IMR-90 (cell line): ENCODE measurements at regions not wholly inside any gene's neighbourhood (a gene's known extent, or its start where the extent isn't known, plus 50 kb on each side); places are given as distances from the start of the nearest gene placed in this dataset.

Experiments used
- ATAC-seq: fragments of 200-7000 bp; cut with Tn5 transposase; 2 replicates; pipeline ENCODE4 v1.9.1; 2020; ENCODE audit warnings: low read depth, mild to moderate bottlenecking, moderate library complexity
- BruUV-seq: library from RNA; stranded (reverse); fragments of 400-500 nt; replicated peaks from 2 replicates; lab custom pipeline; 2021; lab: Mats Ljungman, UMichigan
- CTCF ChIA-PET: fragments of 300-600 bp; formaldehyde crosslinking; extraction: SDS; loops from one replicate; lab custom pipeline; 2021; ENCODE audit warnings: antibody characterized with exemption; lab: Yijun Ruan, JAX
- POLR2A ChIA-PET: fragments of 300-600 bp; sonication (Branson Sonifier 250); formaldehyde crosslinking; loops from one replicate; lab custom pipeline; 2022; ENCODE audit warnings: antibody characterized with exemption; ENCODE audit not compliant: unreplicated experiment; lab: Charles Lee
- DNase-seq: peaks from one replicate; pipeline ENCODE4 v3.0.0; 2013
- H2AFZ ChIP-seq: replicated peaks from 2 replicates; pipeline ENCODE3; 2013; ENCODE audit warnings: low read length, mild to moderate bottlenecking; ENCODE audit not compliant: poor library complexity
- H2AK5ac ChIP-seq: 2 replicates; pipeline ENCODE4 v1.6.1; 2013; ENCODE audit warnings: low read depth, low read length, inconsistent platforms
- H2AK9ac ChIP-seq: replicated peaks from 2 replicates; pipeline ENCODE3; 2013; ENCODE audit warnings: mild to moderate bottlenecking, low read depth, low read length, moderate library complexity; ENCODE audit not compliant: poor library complexity
- H2BK120ac ChIP-seq: 2 replicates; pipeline ENCODE4 v1.6.1; 2013; ENCODE audit warnings: low read depth, low read length, inconsistent platforms
- H2BK15ac ChIP-seq: 3 replicates; pipeline ENCODE4 v1.6.1; 2013; ENCODE audit warnings: low read depth, low read length, inconsistent platforms
- H2BK20ac ChIP-seq: 2 replicates; pipeline ENCODE4 v1.6.1; 2013; ENCODE audit warnings: low read depth, mild to moderate bottlenecking, inconsistent platforms, low read length, moderate library complexity
- H2BK5ac ChIP-seq: 2 replicates; pipeline ENCODE4 v1.6.1; 2013; ENCODE audit warnings: mild to moderate bottlenecking, low read depth, low read length, inconsistent platforms; ENCODE audit not compliant: poor library complexity, severe bottlenecking
- H3K14ac ChIP-seq: replicated peaks from 2 replicates; pipeline ENCODE4 v1.6.1; 2013; ENCODE audit warnings: low read depth, low read length, inconsistent platforms
- H3K18ac ChIP-seq: 2 replicates; pipeline ENCODE4 v1.6.1; 2013; ENCODE audit warnings: low read depth, low read length, control low read depth
- H3K23ac ChIP-seq: 2 replicates; pipeline ENCODE4 v1.6.1; 2013; ENCODE audit warnings: low read depth, low read length, inconsistent platforms
- H3K27ac ChIP-seq: 2 replicates; pipeline ENCODE4 v1.5.1; 2013; ENCODE audit warnings: mild to moderate bottlenecking, control low read depth, low read length; ENCODE audit not compliant: insufficient read depth
- H3K27me3 ChIP-seq: 2 replicates; pipeline ENCODE4 v1.6.1; 2013; ENCODE audit warnings: low read length; ENCODE audit not compliant: control insufficient read depth, insufficient read depth
- H3K36me3 ChIP-seq: 2 replicates; pipeline ENCODE4 v1.6.1; 2013; ENCODE audit warnings: low read length, mixed read lengths; ENCODE audit not compliant: control insufficient read depth, insufficient read depth
- H3K4ac ChIP-seq: 2 replicates; pipeline ENCODE4 v1.6.1; 2013; ENCODE audit warnings: low read depth, low read length, inconsistent platforms
- H3K4me1 ChIP-seq: 2 replicates; pipeline ENCODE4 v1.6.1; 2013; ENCODE audit warnings: low read length, mixed read lengths; ENCODE audit not compliant: control insufficient read depth, insufficient read depth
- H3K4me2 ChIP-seq: 2 replicates; pipeline ENCODE4 v1.6.1; 2013; ENCODE audit warnings: low read depth, mild to moderate bottlenecking, control low read depth, low read length, moderate library complexity
- H3K4me3 ChIP-seq: 2 replicates; pipeline ENCODE4 v1.5.1; 2013; ENCODE audit warnings: low read depth, mild to moderate bottlenecking, control low read depth, low read length, moderate library complexity; ENCODE audit not compliant: insufficient read depth
- H3K56ac ChIP-seq: 2 replicates; pipeline ENCODE4 v1.6.1; 2013; ENCODE audit warnings: low read length, inconsistent platforms; ENCODE audit not compliant: insufficient read depth; ENCODE audit errors: extremely low read depth
- H3K79me1 ChIP-seq, 2 experiments: 2 replicates each; pipeline ENCODE4 v1.6.1; 2013; ENCODE audit warnings: low read length in 2 of 2, inconsistent platforms in 1 of 2, low read depth in 1 of 2
- H3K9ac ChIP-seq: 2 replicates; pipeline ENCODE4 v1.6.1; 2013; ENCODE audit warnings: low read depth, low read length, control low read depth
- H3K9me1 ChIP-seq: 2 replicates; pipeline ENCODE4 v1.6.1; 2013; ENCODE audit warnings: low read length, inconsistent platforms; ENCODE audit not compliant: insufficient read depth
- H3K9me3 ChIP-seq: 2 replicates; pipeline ENCODE4 v1.6.1; 2013; ENCODE audit warnings: low read length; ENCODE audit not compliant: control insufficient read depth, insufficient read depth
- H4K20me1 ChIP-seq: 2 replicates; pipeline ENCODE4 v1.6.1; 2013; ENCODE audit warnings: low read length, inconsistent platforms; ENCODE audit not compliant: insufficient read depth
- H4K5ac ChIP-seq: 2 replicates; pipeline ENCODE4 v1.6.1; 2013; ENCODE audit warnings: mild to moderate bottlenecking, low read depth, low read length, control low read depth
- H4K8ac ChIP-seq, 2 experiments: 2 replicates each; pipeline ENCODE4 v1.6.1; 2013; ENCODE audit warnings: low read depth in 2 of 2, low read length in 2 of 2, control low read depth in 1 of 2, inconsistent platforms in 1 of 2
- H4K91ac ChIP-seq: 2 replicates; pipeline ENCODE4 v1.6.1; 2013; ENCODE audit warnings: low read depth, low read length, inconsistent platforms; ENCODE audit not compliant: insufficient read depth
- BHLHE40 ChIP-seq: fragments of 150-350 bp; IDR thresholded peaks from 2 replicates; pipeline ENCODE4 v1.6.1; 2016; ENCODE audit warnings: mild to moderate bottlenecking, low read depth, low read length
- CEBPB ChIP-seq: IDR thresholded peaks from 2 replicates; pipeline ENCODE4 v1.6.1; 2012; ENCODE audit warnings: low read depth, low read length, improper control_type of control experiment
- CHD1 ChIP-seq: IDR thresholded peaks from 2 replicates; pipeline ENCODE4 v1.6.1; 2012; ENCODE audit warnings: low read depth, low read length, improper control_type of control experiment
- FOS ChIP-seq: fragments of 150-350 bp; IDR thresholded peaks from 2 replicates; pipeline ENCODE4 v1.6.1; 2016; ENCODE audit warnings: low read depth, low read length
- MAFK ChIP-seq: IDR thresholded peaks from 2 replicates; pipeline ENCODE4 v1.6.1; 2012; ENCODE audit warnings: low read depth, low read length, improper control_type of control experiment
- MAZ ChIP-seq: IDR thresholded peaks from 2 replicates; pipeline ENCODE4 v1.6.1; 2012; ENCODE audit warnings: low read depth, mild to moderate bottlenecking, low read length, improper control_type of control experiment, moderate library complexity, borderline replicate concordance
- MXI1 ChIP-seq: IDR thresholded peaks from 2 replicates; pipeline ENCODE4 v1.6.1; 2012; ENCODE audit warnings: low read depth, mild to moderate bottlenecking, low read length, moderate library complexity, borderline replicate concordance
- NFE2L2 ChIP-seq: fragments of 150-350 bp; IDR thresholded peaks from 2 replicates; pipeline ENCODE4 v1.6.1; 2016; ENCODE audit warnings: low read depth, mild to moderate bottlenecking, low read length
- POLR2A ChIP-seq: IDR thresholded peaks from 2 replicates; pipeline ENCODE4 v1.6.1; 2012; ENCODE audit warnings: mild to moderate bottlenecking, low read depth, low read length
- RAD21 ChIP-seq: IDR thresholded peaks from 2 replicates; pipeline ENCODE4 v1.6.1; 2012; ENCODE audit warnings: low read length, improper control_type of control experiment
- RCOR1 ChIP-seq: IDR thresholded peaks from 2 replicates; pipeline ENCODE4 v1.6.1; 2012; ENCODE audit warnings: mild to moderate bottlenecking, low read length, improper control_type of control experiment; ENCODE audit not compliant: insufficient replicate concordance
- RFX5 ChIP-seq: IDR thresholded peaks from 2 replicates; pipeline ENCODE4 v1.8.0; 2012; ENCODE audit warnings: low read depth, mild to moderate bottlenecking, low read length, moderate library complexity
- SMC3 ChIP-seq: fragments of 150-350 bp; IDR thresholded peaks from 2 replicates; pipeline ENCODE4 v1.6.1; 2016; ENCODE audit warnings: low read depth, mild to moderate bottlenecking, antibody characterized with exemption, low read length, moderate library complexity
- WGBS, 2 experiments: methylation state at CpG; one replicate each; pipeline versions ENCODE4 v1.1.5 to v1.1.7; 2013; ENCODE audit warnings: missing lambda C conversion rate in 2 of 2; ENCODE audit not compliant: insufficient read length in 1 of 2; ENCODE audit errors: extremely low coverage in 2 of 2; 5-methylcytosine and 5-hydroxymethylcytosine counted together
- dilution Hi-C: fragments of 300-500 bp; cut with HindIII; formaldehyde crosslinking; loops from one replicate; pipeline ENCODE4 v1.14.3; 2018; ENCODE audit warnings: low sequenced_read_pairs; ENCODE audit not compliant: unreplicated experiment
- in situ Hi-C: fragments of 300-500 bp; cut with MboI; formaldehyde crosslinking; loops from 3 replicates; pipeline ENCODE4 v1.14.3; 2019; ENCODE audit warnings: low sequenced_read_pairs, inconsistent platforms, mixed read lengths
- intact Hi-C: fragments of 100-400 bp; cut with micrococcal nuclease; formaldehyde crosslinking; loops from 2 replicates; pipeline ENCODE4 v1.10.0; 2022
- TF ChIP-seq, protein P1 (sequence below): fragments of 150-350 bp; IDR thresholded peaks from 2 replicates; pipeline ENCODE4 v1.6.1; 2016; ENCODE audit warnings: low read depth, mild to moderate bottlenecking, low read length, moderate library complexity, borderline replicate concordance
- TF ChIP-seq, protein P2 (sequence below): fragments of 150-350 bp; IDR thresholded peaks from 2 replicates; pipeline ENCODE4 v1.6.1; 2017; ENCODE audit warnings: mild to moderate bottlenecking, antibody characterized with exemption, low read length, low read depth
- TF ChIP-seq, protein P3 (sequence below): conservative IDR thresholded peaks from 2 replicates; pipeline ENCODE4 v1.5.1; 2012; ENCODE audit warnings: mild to moderate bottlenecking, low read depth, low read length, improper control_type of control experiment

DNA sequence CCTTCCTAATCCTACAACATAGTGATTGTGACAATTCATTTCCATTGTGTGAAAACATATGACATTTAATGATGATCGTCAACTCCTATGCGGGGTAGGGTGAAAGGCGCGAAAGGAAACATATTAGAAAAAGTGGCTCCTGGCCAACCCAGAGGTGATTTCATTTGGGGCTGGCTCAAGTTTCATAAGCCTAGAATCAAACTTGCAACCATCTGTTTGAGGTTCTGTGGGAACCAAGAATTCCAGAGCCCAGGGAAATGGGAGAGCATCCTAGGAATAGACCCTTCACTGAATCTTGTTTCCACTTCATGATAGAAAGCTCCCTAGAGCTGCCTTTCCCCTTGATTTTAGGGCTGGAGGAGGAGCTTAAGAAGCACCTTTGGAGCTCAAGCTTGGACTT lies 101.3 kb upstream of the EGFL6 start:
- Histone ChIP-seq H3K4me1 (peaks cover 3% of the 10 kb centered on the region; the same call in 1 of the 2 replicates), H3K79me1 (no peaks in the 10 kb centered on the region), H4K5ac (no peak overlapping the region; the same call in 1 of the 2 replicates), H3K9me1 (no peaks in the 10 kb centered on the region), H3K27ac (no peak overlapping the region), H3K9me3 (no peaks in the 10 kb centered on the region), H2BK15ac (no peak overlapping the region), H2BK5ac (no peak overlapping the region), H3K23ac (no peak overlapping the region), H3K36me3 (no peaks in the 10 kb centered on the region), H2BK20ac (no peak overlapping the region), H3K27me3 (no peaks in the 10 kb centered on the region), H3K14ac (no peak overlapping the region), H2AFZ (no peak overlapping the region), H4K20me1 (no peaks in the 10 kb centered on the region), H4K91ac (no peak overlapping the region), H2BK120ac (no peak overlapping the region; the same call in 1 of the 2 replicates), H3K4me3 (no peak overlapping the region), H2AK5ac (no peak overlapping the region), H3K4me2 (no peak overlapping the region), H4K8ac (no peak overlapping the region), H2AK9ac (no peak overlapping the region), H3K9ac (no peak overlapping the region), H3K18ac (no peak overlapping the region; the same call in 1 of the 2 replicates), H3K4ac (no peak overlapping the region), H3K56ac (no peak overlapping the region)
- ATAC-seq (no peak), DNase-seq (no peak)
- ChIA-PET CTCF (no interaction called here), POLR2A (no interaction called here)
- TF ChIP-seq RAD21 (no peak), RCOR1 (no peak), NFE2L2 (no peak), FOS (no peak), SMC3 (no peak), MXI1 (no peak), MAZ (no peak), CHD1 (no peak), RFX5 (no peak), CEBPB (no peak), MAFK (no peak), POLR2A (no peak), BHLHE40 (no peak)
- TF ChIP-seq, protein P1, sequence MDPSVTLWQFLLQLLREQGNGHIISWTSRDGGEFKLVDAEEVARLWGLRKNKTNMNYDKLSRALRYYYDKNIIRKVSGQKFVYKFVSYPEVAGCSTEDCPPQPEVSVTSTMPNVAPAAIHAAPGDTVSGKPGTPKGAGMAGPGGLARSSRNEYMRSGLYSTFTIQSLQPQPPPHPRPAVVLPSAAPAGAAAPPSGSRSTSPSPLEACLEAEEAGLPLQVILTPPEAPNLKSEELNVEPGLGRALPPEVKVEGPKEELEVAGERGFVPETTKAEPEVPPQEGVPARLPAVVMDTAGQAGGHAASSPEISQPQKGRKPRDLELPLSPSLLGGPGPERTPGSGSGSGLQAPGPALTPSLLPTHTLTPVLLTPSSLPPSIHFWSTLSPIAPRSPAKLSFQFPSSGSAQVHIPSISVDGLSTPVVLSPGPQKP, result no peak
- TF ChIP-seq, protein P2, sequence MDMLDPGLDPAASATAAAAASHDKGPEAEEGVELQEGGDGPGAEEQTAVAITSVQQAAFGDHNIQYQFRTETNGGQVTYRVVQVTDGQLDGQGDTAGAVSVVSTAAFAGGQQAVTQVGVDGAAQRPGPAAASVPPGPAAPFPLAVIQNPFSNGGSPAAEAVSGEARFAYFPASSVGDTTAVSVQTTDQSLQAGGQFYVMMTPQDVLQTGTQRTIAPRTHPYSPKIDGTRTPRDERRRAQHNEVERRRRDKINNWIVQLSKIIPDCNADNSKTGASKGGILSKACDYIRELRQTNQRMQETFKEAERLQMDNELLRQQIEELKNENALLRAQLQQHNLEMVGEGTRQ, result no peak
- TF ChIP-seq, protein P3, sequence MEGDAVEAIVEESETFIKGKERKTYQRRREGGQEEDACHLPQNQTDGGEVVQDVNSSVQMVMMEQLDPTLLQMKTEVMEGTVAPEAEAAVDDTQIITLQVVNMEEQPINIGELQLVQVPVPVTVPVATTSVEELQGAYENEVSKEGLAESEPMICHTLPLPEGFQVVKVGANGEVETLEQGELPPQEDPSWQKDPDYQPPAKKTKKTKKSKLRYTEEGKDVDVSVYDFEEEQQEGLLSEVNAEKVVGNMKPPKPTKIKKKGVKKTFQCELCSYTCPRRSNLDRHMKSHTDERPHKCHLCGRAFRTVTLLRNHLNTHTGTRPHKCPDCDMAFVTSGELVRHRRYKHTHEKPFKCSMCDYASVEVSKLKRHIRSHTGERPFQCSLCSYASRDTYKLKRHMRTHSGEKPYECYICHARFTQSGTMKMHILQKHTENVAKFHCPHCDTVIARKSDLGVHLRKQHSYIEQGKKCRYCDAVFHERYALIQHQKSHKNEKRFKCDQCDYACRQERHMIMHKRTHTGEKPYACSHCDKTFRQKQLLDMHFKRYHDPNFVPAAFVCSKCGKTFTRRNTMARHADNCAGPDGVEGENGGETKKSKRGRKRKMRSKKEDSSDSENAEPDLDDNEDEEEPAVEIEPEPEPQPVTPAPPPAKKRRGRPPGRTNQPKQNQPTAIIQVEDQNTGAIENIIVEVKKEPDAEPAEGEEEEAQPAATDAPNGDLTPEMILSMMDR, result no peak
- intact Hi-C loops, result no loop called here
- WGBS, 2 experiments, result 100% methylated on average over 4 of the region's 4 CpGs; no CpG with 5 or more reads in 1 of the 2 experiments
- no TSS peak for BruUV-seq
- dilution Hi-C loops, result no loop called here
- in situ Hi-C loops, result no loop called here
